ACHN (cell line): ENCODE measurements at regions not wholly inside any gene's neighbourhood (a gene's known extent, or its start where the extent isn't known, plus 50 kb on each side); places are given as distances from the start of the nearest gene placed in this dataset.
"Not testable (repeated sequence)": the region's sequence is repeated elsewhere in the genome, so short reads cannot be mapped to it uniquely, and the experiment has no call there.

Experiments used
- DNase-seq: peaks from one replicate; pipeline ENCODE4 v3.0.0-alpha.2; 2015
- in situ Hi-C: cut with HindIII; loops from 2 replicates; pipeline ENCODE4 v1.10.0; 2017; ENCODE audit warnings: low sequenced_read_pairs, low pct_ligation_motif_present, low pct_unique_long_range_greater_than_20kb

GRCh38 chr18:1422634-1423033, 518.0 kb downstream of the ADCYAP1 start:
- in situ Hi-C loops, result no loop called here

GRCh38 chr18:1425679-1426078, 521.0 kb downstream of the ADCYAP1 start:
- DNase-seq, result no peak
- in situ Hi-C loops, result no loop called here

More at GRCh38 chr18:1422634-1423033, 518.0 kb downstream of the ADCYAP1 start:
- no peak for DNase-seq

- in situ Hi-C loops, result no loop called here
- DNase-seq, result no peak
Observed at GRCh38 chr18:1435487-1435886, 530.8 kb downstream of the ADCYAP1 start.

- no peak for DNase-seq
- in situ Hi-C loops, result no loop called here
Observed at GRCh38 chr18:1436199-1436598, 531.5 kb downstream of the ADCYAP1 start.

GRCh38 chr18:1438458-1438910, 533.8 kb downstream of the ADCYAP1 start:
- in situ Hi-C loops, result no loop called here
- no peak for DNase-seq

DNA sequence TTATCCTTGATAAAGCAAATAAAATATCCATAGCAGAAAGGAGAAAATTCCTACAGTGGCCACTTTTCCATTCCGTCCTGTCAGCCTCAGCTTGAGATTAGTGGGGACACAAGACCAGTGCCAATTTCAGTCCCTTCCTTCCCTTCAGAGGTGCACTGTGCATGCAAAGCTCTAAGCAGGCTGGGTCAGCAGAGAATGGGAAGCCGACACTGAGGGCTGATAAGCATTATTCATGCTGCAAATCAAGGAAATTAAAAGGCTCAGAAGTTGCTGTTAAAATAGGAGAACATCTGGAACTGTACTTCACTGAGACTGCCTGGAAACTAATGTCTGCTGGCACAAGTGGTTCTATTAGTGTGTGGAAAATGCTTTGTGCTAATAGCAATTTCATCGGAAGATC, 534.3 kb downstream of the ADCYAP1 start:
- no peak for DNase-seq
- in situ Hi-C loops, result no loop called here

GRCh38 chr18:1444062-1444461, 539.4 kb downstream of the ADCYAP1 start:
- in situ Hi-C loops, result not testable (repeated sequence)

GRCh38 chr18:1446765-1447164, 542.1 kb downstream of the ADCYAP1 start:
- DNase-seq, result no peak
- in situ Hi-C loops, result no loop called here

More at GRCh38 chr18:1444062-1444461, 539.4 kb downstream of the ADCYAP1 start:
- DNase-seq, result not testable (repeated sequence)

- DNase-seq, result no peak
- in situ Hi-C loops, result no loop called here
Observed at GRCh38 chr18:1452821-1453220, 548.1 kb downstream of the ADCYAP1 start.

- no peak for DNase-seq
- in situ Hi-C loops, result no loop called here
Observed at GRCh38 chr18:1455605-1456004, 550.9 kb downstream of the ADCYAP1 start.

- in situ Hi-C loops, result no loop called here
- DNase-seq, result no peak
Observed at GRCh38 chr18:1458547-1458946, 553.9 kb downstream of the ADCYAP1 start.

DNA sequence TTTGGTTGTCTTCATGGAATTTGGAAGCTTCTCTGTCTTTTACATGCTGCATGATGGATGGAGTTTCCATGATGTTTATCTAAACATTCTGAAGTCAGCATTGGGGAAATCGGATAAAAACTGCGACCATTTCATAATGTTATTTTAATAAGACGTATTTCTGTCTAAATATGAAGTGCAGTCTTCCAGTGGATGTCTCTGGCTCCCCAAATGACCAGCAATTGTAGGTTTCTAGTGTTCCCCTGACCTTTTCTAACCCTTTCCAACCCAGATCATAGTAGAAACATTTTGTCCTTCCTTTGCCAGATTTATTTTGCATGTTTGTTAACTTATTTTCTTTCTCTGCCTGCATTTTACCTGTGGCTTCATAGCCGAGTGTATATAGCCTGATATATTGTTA, 559.3 kb downstream of the ADCYAP1 start:
- in situ Hi-C loops, result no loop called here
- no peak for DNase-seq

DNA sequence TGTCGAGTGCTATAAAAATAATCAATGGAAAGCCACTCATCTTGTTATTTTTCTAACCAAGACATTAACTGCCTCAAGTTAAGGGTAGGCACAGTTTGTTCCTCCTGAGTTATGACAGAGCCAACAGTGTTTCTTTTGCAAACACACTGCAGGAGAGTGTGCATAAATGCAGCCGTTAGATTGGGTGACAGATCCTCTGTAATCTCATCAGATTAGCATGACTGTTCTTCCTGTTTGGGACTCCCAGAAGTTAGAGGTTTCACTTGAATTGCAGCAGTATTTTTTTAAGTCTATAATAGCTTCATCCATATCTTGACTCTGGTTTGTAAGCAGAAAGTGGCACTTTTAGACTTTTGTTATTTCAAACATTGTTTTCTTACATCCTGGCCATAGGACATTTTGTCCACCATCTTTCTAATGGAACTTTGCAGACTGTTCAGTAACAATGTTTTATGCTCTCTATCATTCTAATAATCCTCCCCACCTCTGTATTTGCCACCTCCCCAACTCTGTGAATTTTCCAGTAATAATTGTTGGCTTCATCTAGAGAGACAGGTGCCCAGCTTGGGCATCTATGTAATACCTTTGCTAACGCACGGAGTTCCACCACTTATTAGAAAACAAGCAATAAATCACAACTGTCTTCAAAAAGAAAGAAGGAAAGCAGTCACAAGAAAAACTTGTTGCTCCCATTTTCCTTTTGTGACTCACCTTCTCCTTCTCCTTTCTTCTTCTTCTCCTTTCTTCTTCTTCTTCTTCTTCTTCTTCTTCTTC, 560.0 kb downstream of the ADCYAP1 start:
- in situ Hi-C loops, result no loop called here
- DNase-seq, result no peak

GRCh38 chr18:1466035-1466434, 561.4 kb downstream of the ADCYAP1 start:
- no peak for DNase-seq
- in situ Hi-C loops, result no loop called here

GRCh38 chr18:1467461-1467964, 562.8 kb downstream of the ADCYAP1 start:
- DNase-seq, result no peak
- in situ Hi-C loops, result no loop called here

DNA sequence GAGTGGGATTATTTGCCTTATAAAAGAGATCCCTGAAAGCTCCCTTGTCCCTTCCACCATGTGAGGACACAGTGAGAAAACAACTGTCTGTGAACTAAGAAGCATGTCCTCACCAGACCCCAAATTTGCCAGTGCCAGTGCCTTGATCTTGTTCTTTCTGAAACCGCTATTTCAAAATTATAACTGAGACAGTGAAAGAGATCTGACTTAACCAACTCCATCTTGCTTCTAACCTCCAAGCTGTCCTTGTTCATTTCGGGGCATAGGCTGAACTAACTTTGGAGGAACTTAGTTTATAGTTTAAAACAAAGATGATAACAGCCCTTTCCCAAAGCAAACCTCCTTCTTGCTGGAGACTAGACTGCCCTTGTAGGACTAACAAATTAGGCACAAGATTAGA, 563.9 kb downstream of the ADCYAP1 start:
- in situ Hi-C loops, result no loop called here
- DNase-seq, result no peak

DNA sequence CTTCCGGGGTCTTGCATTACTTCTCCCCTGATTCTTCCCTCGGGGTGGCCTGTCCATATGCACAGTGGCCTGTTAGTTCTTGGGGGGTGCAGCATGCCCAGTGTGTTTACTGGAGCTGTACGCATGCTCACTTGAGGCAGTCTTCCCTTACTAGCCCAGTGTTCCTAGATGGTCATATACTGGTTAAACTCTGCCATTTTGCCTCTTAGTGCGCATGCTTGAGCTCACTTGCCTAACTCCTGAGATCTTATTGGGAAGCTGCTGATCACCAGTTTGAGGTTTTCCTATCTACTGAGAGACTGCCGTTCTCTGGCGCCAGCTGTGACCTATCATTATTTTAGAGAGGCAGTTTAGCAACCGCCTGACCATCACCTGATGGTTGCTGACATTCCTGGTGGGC, 571.2 kb downstream of the ADCYAP1 start:
- no peak for DNase-seq
- in situ Hi-C loops, result no loop called here

GRCh38 chr18:1480309-1480708, 575.6 kb downstream of the ADCYAP1 start:
- no peak for DNase-seq
- in situ Hi-C loops, result no loop called here

DNA sequence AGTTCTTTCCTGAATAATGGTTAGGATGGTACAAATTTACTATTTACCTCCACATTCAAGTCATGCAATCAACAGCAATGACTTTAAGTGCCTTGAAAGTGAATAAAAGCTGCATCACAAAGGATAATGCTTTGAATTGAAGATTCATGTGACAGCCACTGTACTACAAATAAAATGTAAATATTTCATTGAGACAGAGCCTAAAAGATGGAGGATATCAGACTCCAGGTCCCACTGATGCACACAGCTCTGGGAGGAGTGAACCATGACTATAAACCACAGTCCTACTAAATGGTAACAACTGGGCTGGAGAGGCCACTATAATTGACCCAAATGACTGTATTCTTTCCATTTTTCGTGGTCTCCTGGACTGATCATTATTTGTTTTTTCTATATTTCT, 576.9 kb downstream of the ADCYAP1 start:
- no peak for DNase-seq
- in situ Hi-C loops, result no loop called here

- in situ Hi-C loops, result no loop called here
- DNase-seq, result no peak
Observed at GRCh38 chr18:1483385-1483784, 578.7 kb downstream of the ADCYAP1 start.
